Stomach (tissue), 4 donors: ENCODE measurements at regions not wholly inside any gene's neighbourhood (a gene's known extent, or its start where the extent isn't known, plus 50 kb on each side); places are given as distances from the start of the nearest gene placed in this dataset.

ENCODE experiments used
- POLR2A ChIP-seq, 4 donors: fragments of 450-650 bp; IDR thresholded peaks; one replicate each; pipeline ENCODE4 v1.6.1; 2016; ENCODE audit warnings: antibody characterized with exemption in 4 of 4, control low read depth in 2 of 4, mild to moderate bottlenecking in 1 of 4, moderate library complexity in 1 of 4
- POLR2AphosphoS5 ChIP-seq, 3 donors: sonication (generic); formaldehyde crosslinking; IDR thresholded peaks; one replicate each; pipeline ENCODE4 v1.6.1; 2016; ENCODE audit warnings: antibody characterized with exemption in 3 of 3
- TF ChIP-seq, protein P1 (sequence below), 7 experiments: fragments of 450-650 bp in 4 of 7; fragments of 200-600 bp in 3 of 7; sonication (generic) in 3 of 7; IDR thresholded peaks; one replicate each; pipeline ENCODE4 v1.5.1; 2016 to 2019; ENCODE audit warnings: antibody characterized with exemption in 7 of 7, control low read depth in 2 of 7, mild to moderate bottlenecking in 1 of 7

DNA sequence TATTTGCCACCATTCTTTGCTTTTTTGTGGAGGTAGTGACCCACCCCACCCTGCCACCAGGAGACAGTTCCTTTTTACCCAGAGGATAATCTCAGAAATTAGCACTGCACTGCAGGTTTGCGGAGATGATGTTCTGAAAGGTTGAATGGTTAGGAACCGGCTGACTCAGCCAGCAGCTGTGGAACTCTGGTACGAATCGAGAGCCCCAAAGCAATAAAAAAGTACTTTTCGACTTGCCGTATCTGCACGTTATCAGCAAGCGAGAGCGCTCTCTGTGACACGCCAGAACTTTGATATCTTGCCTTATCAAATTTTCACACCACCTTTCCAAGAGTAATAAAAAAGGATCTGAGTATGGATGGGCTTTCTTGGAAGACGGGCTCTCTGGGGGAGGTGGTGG is 96.3 kb upstream of the EEF2KMT start:
- TF ChIP-seq, protein P1, sequence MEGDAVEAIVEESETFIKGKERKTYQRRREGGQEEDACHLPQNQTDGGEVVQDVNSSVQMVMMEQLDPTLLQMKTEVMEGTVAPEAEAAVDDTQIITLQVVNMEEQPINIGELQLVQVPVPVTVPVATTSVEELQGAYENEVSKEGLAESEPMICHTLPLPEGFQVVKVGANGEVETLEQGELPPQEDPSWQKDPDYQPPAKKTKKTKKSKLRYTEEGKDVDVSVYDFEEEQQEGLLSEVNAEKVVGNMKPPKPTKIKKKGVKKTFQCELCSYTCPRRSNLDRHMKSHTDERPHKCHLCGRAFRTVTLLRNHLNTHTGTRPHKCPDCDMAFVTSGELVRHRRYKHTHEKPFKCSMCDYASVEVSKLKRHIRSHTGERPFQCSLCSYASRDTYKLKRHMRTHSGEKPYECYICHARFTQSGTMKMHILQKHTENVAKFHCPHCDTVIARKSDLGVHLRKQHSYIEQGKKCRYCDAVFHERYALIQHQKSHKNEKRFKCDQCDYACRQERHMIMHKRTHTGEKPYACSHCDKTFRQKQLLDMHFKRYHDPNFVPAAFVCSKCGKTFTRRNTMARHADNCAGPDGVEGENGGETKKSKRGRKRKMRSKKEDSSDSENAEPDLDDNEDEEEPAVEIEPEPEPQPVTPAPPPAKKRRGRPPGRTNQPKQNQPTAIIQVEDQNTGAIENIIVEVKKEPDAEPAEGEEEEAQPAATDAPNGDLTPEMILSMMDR (IDR thresholded peaks at IDR 0.05): no peak
- TF ChIP-seq POLR2A (IDR thresholded peaks at IDR 0.05) (no peak), POLR2AphosphoS5 (IDR thresholded peaks at IDR 0.05) (no peak)
